HG02588 (cell line): ENCODE measurements at regions not wholly inside any gene's neighbourhood (a gene's known extent, or its start where the extent isn't known, plus 50 kb on each side); places are given as distances from the start of the nearest gene placed in this dataset.
"Not testable (repeated sequence)": the region's sequence is repeated elsewhere in the genome, so short reads cannot be mapped to it uniquely, and the experiment has no call there.

Source experiments
- ATAC-seq: cut with Tn5 transposase; IDR thresholded peaks from one replicate; pipeline ENCODE4 v1.9.1; 2021; ENCODE audit warnings: mild to moderate bottlenecking, moderate library complexity; ENCODE audit not compliant: unreplicated experiment

GRCh38 chr7:97234494-97234893 lies 117.0 kb downstream of the SDHAF3 start:
- not testable (repeated sequence) for ATAC-seq

- no peak for ATAC-seq
These were observed 128.8 kb downstream of the SDHAF3 start for GRCh38 chr7:97246317-97246716.

- ATAC-seq, result not testable (repeated sequence)
These were observed 140.7 kb downstream of the SDHAF3 start for GRCh38 chr7:97258187-97258586.

- ATAC-seq, result no peak
These were observed 152.2 kb downstream of the SDHAF3 start for GRCh38 chr7:97269741-97270140.

- no peak for ATAC-seq
These were observed 152.8 kb downstream of the SDHAF3 start for GRCh38 chr7:97270280-97270679.

- ATAC-seq, result no peak
These were observed 154.1 kb downstream of the SDHAF3 start for GRCh38 chr7:97271619-97272018.

GRCh38 chr7:97272237-97272975 lies 154.9 kb downstream of the SDHAF3 start:
- peak; percentile 86 for ATAC-seq

GRCh38 chr7:97275475-97275874 lies 158.0 kb downstream of the SDHAF3 start:
- ATAC-seq, result no peak

- no peak for ATAC-seq
These were observed 163.5 kb downstream of the SDHAF3 start for GRCh38 chr7:97280950-97281349.

- ATAC-seq, result no peak
These were observed 167.8 kb downstream of the SDHAF3 start for GRCh38 chr7:97285348-97285747.

GRCh38 chr7:97293031-97293430 lies 175.5 kb downstream of the SDHAF3 start:
- ATAC-seq, result no peak

- ATAC-seq, result no peak
These were observed 181.1 kb downstream of the SDHAF3 start for GRCh38 chr7:97298561-97298960.

GRCh38 chr7:97305589-97305988 lies 188.1 kb downstream of the SDHAF3 start:
- ATAC-seq, result no peak

- no peak for ATAC-seq
These were observed 190.1 kb downstream of the SDHAF3 start for GRCh38 chr7:97307521-97308108.

GRCh38 chr7:97313900-97314299 lies 196.4 kb downstream of the SDHAF3 start:
- no peak for ATAC-seq

GRCh38 chr7:97317575-97317974 lies 200.1 kb downstream of the SDHAF3 start:
- ATAC-seq, result no peak

- ATAC-seq, result not testable (repeated sequence)
These were observed 212.4 kb downstream of the SDHAF3 start for GRCh38 chr7:97329871-97330270.

GRCh38 chr7:97337849-97338248 lies 220.4 kb downstream of the SDHAF3 start:
- ATAC-seq, result no peak

GRCh38 chr7:97342512-97342911 lies 225.0 kb downstream of the SDHAF3 start:
- ATAC-seq, result no peak

- ATAC-seq, result no peak
These were observed 228.9 kb downstream of the SDHAF3 start for GRCh38 chr7:97346349-97346748.

- no peak for ATAC-seq
These were observed 234.0 kb downstream of the SDHAF3 start for GRCh38 chr7:97351488-97351887.

GRCh38 chr7:97357459-97357858 lies 240.0 kb downstream of the SDHAF3 start:
- ATAC-seq, result no peak

- no peak for ATAC-seq
These were observed 255.4 kb downstream of the SDHAF3 start for GRCh38 chr7:97372882-97373281.
